HFF-Myc (cell line): ENCODE measurements at regions not wholly inside any gene's neighbourhood (a gene's known extent, or its start where the extent isn't known, plus 50 kb on each side); places are given as distances from the start of the nearest gene placed in this dataset.

ENCODE experiments used
- DNase-seq: peaks from one replicate; pipeline ENCODE4 v3.0.0-alpha.2; 2011; ENCODE audit warnings: low read depth; ENCODE audit errors: extremely low read depth
- H3K4me3 ChIP-seq: replicated peaks from 2 replicates; pipeline ENCODE4 v1.5.1; 2011; ENCODE audit warnings: low read depth, mild to moderate bottlenecking, control low read depth, low read length
- TF ChIP-seq, protein P1 (sequence below): IDR thresholded peaks from 2 replicates; pipeline ENCODE4 v1.5.1; 2012; ENCODE audit warnings: mild to moderate bottlenecking, low read depth, low read length, control low read depth; ENCODE audit errors: missing control alignments

DNA sequence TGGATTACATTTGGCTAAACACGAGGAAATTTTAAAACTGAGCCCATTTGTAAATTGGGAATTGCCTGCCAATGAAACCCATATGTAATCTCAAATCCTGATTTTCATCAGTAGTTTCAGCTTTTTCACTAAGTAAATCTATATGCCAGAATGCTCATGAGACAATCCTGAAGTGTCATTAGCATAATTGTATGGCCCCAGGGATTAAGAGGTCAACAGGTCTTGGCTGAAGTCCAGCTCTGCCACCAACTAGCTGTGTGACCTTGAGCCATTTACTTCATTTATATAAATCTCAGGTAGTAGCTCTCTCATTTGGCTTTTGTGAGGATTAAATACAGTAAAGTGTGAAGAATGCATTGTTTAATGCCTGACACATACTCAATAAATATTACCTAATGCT is 320.5 kb upstream of the EMCN start:
- TF ChIP-seq, protein P1, sequence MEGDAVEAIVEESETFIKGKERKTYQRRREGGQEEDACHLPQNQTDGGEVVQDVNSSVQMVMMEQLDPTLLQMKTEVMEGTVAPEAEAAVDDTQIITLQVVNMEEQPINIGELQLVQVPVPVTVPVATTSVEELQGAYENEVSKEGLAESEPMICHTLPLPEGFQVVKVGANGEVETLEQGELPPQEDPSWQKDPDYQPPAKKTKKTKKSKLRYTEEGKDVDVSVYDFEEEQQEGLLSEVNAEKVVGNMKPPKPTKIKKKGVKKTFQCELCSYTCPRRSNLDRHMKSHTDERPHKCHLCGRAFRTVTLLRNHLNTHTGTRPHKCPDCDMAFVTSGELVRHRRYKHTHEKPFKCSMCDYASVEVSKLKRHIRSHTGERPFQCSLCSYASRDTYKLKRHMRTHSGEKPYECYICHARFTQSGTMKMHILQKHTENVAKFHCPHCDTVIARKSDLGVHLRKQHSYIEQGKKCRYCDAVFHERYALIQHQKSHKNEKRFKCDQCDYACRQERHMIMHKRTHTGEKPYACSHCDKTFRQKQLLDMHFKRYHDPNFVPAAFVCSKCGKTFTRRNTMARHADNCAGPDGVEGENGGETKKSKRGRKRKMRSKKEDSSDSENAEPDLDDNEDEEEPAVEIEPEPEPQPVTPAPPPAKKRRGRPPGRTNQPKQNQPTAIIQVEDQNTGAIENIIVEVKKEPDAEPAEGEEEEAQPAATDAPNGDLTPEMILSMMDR = no peak
- no peak for DNase-seq
- no peak overlapping the region for H3K4me3 ChIP-seq

DNA sequence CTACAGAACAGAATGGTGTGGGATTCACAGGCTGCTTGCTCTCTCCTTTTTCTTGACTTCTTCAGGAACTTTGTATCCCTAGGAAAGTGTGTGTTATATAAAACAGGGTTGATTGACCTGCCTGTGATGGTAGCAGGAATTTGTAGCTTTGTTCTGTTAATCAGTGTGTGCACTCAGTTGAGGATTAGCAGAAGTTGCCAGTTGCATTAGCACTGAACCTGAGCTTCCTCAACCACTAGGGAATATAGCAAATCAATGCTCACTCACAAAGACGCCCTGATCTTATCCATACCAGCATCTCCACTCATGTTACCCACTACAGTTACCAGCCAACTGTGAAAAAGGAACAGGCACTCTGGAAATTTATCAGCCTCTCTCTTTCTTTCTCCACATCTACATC is 319.1 kb upstream of the EMCN start:
- DNase-seq = no peak
- TF ChIP-seq, protein P1 = no peak
- H3K4me3 ChIP-seq = no peak overlapping the region

DNA sequence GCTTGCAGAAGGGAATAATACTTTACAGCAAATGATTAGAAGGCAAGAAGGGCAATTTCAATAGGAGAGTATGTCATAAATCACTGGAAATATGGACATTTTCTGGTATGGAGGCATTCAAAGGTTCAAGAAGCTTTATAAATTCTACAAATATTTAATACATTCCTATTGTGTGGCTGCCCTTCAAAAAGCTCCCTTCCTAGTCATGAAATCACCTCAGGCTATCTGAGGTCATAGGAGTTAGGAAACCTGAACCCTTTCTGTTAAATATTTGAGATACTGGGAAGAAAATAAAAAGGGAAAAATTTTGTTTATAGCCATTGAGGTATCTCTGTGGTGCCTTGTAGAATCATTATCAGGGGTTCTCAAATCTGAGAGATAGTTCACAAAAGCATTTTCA is 316.8 kb upstream of the EMCN start:
- TF ChIP-seq, protein P1 = no peak
- DNase-seq = no peak
- no peak overlapping the region for H3K4me3 ChIP-seq

DNA sequence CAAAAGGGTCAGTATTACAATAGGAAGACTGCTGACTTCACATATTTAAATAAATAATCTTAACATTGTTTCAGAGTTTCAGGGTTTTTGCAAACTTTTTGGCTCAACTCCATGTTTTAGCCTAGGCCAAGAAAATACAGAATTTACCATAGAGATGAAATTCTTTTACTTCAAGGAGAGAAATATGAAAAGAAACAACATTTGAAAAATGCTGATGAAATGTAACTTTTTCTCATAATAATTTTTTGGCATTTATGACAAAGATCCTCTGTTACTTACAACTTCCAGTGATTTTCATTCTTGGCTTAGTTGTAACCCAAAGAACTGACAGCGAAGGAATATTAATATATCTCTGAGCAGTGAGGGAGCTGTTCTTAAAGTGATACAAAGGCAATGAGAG is 316.1 kb upstream of the EMCN start:
- no peak overlapping the region for H3K4me3 ChIP-seq
- DNase-seq = no peak
- TF ChIP-seq, protein P1 = no peak

DNA sequence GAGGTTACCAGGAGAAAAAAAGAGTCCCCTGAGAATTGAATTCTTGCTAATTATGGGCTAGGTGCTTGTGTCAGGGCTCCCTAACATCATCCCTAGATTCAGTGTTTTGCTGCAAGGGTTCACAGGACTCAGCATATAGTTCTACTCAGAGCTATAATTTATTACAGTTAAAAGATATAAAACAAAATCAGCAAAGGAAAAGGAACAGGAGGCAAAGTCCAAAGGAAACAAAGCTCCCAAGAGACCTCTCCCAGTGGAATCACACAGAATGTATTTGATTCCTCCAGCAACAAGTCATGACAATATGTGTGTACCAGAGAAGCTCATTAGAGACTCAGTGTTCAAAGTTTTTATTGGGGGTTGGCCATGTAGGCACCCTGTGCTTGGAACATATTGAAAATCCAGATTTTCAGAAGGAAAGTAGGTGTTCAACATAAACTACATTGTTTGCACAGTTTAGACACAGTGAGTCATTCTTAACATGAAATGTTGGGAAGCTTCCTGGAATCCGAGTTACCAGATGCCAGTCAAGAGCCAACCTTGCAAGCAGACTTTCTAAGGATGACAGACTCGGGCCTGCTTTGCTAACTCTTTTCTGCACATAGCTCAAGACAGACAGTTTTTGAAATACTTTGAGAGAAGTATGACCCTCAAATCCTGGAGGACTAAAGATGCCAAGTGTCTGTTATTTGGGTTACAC is 311.3 kb upstream of the EMCN start:
- DNase-seq = no peak
- TF ChIP-seq, protein P1 = no peak
- no peak overlapping the region for H3K4me3 ChIP-seq

DNA sequence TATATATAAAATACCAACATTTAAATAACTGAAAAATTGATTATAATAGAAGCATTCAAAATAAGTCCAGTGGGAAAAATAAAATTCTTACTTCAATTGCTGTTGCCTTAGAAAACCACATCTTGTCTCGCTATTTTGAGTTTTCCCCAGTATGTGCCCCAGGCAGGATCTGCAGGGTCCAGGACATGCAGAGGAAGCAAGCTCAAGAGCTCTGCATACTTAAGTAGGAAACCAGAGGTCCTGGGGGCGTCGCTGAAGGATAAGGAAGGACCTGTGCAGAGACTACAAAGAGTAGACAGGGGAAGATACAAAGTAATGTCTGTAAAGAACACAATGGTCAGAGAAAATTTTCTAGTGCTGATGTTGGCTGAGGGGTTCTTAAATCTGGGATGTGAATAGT is 310.5 kb upstream of the EMCN start:
- DNase-seq = no peak
- TF ChIP-seq, protein P1 = no peak
- no peak overlapping the region for H3K4me3 ChIP-seq

DNA sequence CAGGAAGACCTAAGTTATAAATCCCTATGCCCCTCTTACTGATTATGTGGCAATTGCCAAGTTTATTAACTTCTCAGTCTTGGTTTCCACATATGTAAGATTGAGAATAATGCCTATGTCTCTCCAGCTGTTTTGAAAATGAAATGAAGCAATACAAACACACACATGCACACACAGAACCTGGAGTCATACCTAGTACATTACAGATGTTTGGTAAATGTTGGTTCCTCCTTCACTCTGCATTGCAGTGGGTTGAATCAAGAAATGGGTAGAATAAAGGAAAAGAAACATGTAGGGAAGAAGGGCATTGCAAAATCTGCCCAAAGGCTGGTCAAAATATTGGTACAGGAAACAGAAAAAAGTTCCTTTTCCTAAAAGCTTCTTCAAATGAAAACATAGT is 309.9 kb upstream of the EMCN start:
- no peak for DNase-seq
- no peak overlapping the region for H3K4me3 ChIP-seq

More for the DNA sequence above, 309.9 kb upstream of the EMCN start:
- TF ChIP-seq, protein P1 = no peak
